ENCODE measurements at regions not wholly inside any gene's neighbourhood (a gene's known extent, or its start where the extent isn't known, plus 50 kb on each side); places are given as distances from the start of the nearest gene placed in this dataset.
A peak's percentile ranks its signal among the peaks of the same experiment; 100 is the strongest.

DNA sequence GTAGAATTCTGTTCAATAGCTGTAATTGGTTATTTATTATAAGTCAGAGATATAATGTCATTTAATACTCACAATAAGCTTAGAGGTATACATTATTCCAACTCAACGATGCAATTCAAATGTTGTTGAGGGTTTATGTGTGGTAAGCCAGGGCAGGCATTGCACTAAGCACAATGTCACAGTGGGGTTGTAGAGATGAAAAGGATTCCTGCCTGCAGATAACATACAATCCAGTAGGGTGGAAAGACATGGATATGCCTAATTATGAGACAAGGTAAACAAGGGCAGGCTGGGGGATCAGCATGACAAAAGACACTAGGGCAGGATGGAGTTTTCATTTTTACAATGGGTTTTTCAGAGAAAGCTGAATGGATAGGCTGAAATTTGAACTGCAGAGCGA, 98.7 kb upstream of the PALM2AKAP2 start:
- DNase-seq (ENCODE audit: low read depth), result no peak

DNA sequence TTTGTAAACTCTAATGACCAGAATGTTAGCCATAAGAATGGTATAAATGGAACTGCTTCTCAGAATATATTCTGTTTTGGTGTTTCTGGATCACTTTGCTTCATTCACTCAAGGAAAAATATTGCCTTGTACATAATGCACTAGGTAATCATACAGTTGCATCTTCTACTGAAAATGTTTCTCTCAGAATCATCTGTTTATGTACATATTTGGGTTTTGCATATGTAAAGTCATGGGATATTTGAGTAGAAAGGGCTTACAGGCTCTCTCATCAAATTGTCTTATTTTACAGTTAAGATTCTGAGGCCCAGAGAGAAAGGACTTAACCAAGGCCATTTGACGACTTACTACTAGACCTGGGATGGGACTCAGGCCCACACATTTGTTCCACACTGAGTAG, 97.8 kb upstream of the PALM2AKAP2 start:
- no peak for DNase-seq (ENCODE audit: low read depth)

- DNase-seq (ENCODE audit: low read depth), result no peak
Measured at GRCh38 chr9:109683521-109683920, 96.5 kb upstream of the PALM2AKAP2 start.

DNA sequence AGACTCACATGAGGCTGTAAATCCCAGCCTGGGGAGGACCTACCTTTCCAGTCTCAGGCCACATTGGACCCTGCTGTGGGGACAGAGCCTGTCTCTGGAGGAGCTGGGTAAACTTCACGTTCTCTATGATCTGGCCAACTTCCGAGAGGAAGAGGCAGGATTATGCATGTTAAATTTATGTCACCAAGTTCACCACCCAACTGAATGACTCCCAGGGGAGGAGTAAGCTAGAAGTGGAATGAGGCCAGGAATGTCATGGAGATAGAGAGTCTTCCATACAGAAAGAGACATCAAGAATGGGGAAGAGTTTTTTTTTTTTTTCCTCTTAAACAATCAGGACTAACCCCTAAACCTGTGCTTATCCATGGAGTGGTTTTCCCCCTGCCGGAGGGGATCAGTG, 90.3 kb upstream of the PALM2AKAP2 start:
- DNase-seq (ENCODE audit: low read depth), result no peak

GRCh38 chr9:109699019-109699418, 81.0 kb upstream of the PALM2AKAP2 start:
- DNase-seq (ENCODE audit: low read depth), result no peak

GRCh38 chr9:109704546-109704945, 75.5 kb upstream of the PALM2AKAP2 start:
- no peak for DNase-seq (ENCODE audit: low read depth)

DNA sequence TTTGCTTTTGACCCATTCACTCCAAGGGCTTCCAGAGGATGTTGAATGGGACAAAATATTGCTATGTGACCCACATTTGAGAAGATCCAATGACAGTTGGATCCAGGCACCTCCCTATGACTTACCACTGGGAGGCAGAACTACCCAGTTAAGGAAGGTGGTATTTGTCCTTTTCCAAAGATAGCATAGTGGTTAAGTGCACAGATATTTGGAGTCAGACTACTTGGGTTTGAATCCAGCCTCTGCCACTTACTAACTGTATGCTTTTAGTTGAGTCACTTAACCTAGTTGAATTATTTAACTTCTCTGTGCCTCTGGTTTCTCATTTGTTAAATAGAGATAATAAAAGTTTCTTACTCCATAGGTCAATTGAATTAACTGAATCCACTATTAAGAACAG, 74.5 kb upstream of the PALM2AKAP2 start:
- DNase-seq (ENCODE audit: low read depth), result peak; percentile 13

- DNase-seq (ENCODE audit: low read depth), result no peak
Measured at GRCh38 chr9:109707355-109707754, 72.6 kb upstream of the PALM2AKAP2 start.

GRCh38 chr9:109708451-109708945, 71.5 kb upstream of the PALM2AKAP2 start:
- DNase-seq (ENCODE audit: low read depth), result no peak

GRCh38 chr9:109709866-109710265, 70.1 kb upstream of the PALM2AKAP2 start:
- no peak for DNase-seq (ENCODE audit: low read depth)

DNA sequence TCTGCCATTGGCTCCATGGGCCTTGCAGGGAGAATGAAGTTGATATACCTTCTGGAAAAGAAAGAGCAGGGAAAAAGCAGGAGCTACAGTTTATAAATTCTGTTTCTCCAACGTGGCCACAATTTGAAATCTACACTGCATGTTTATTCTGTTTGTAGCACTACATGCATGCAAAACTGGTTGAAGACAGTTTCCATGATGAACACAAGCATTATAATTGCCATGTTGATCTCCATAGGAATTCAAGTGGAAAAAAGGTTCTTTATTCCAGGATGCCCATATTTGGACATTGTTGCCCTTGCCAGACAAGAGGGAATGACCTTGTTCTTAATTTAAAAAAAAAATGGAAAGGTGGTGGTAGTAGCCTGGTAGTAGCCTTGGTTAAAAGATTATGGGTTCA, 69.2 kb upstream of the PALM2AKAP2 start:
- no peak for DNase-seq (ENCODE audit: low read depth)

DNA sequence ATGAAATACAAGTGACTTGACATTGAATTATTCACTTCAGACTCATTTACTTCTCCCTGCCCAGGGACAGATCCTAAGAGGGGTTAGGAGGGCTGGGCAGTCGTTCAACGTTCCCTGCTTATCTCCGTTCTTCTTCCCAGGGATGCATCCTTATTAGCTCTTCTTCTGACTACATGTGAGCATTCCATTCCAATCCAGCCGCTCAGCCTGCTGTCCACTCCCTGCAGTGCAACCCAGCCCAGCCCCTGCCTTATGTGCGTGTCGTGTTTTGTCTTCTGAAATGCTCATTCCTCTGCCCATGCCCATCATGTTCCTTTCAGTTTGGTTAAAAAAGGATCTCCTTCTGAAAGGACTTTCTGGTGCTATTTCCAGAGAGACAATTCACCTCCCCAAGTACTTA, 64.7 kb upstream of the PALM2AKAP2 start:
- DNase-seq (ENCODE audit: low read depth), result no peak

GRCh38 chr9:109716631-109717030, 63.4 kb upstream of the PALM2AKAP2 start:
- DNase-seq (ENCODE audit: low read depth), result no peak

- DNase-seq (ENCODE audit: low read depth), result no peak
Measured at GRCh38 chr9:109717342-109717741, 62.7 kb upstream of the PALM2AKAP2 start.

- DNase-seq (ENCODE audit: low read depth), result no peak
Measured at GRCh38 chr9:109718861-109719260, 61.1 kb upstream of the PALM2AKAP2 start.

- DNase-seq (ENCODE audit: low read depth), result no peak
Measured at GRCh38 chr9:109721001-109721400, 59.0 kb upstream of the PALM2AKAP2 start.

- no peak for DNase-seq (ENCODE audit: low read depth)
Measured at GRCh38 chr9:109722007-109722406, 58.0 kb upstream of the PALM2AKAP2 start.

GRCh38 chr9:109723781-109724180, 56.2 kb upstream of the PALM2AKAP2 start:
- no peak for DNase-seq (ENCODE audit: low read depth)

- no peak for DNase-seq (ENCODE audit: low read depth)
Measured at GRCh38 chr9:109725460-109725859, 54.5 kb upstream of the PALM2AKAP2 start.

GRCh38 chr9:109726119-109726518, 53.9 kb upstream of the PALM2AKAP2 start:
- DNase-seq (ENCODE audit: low read depth), result no peak

DNA sequence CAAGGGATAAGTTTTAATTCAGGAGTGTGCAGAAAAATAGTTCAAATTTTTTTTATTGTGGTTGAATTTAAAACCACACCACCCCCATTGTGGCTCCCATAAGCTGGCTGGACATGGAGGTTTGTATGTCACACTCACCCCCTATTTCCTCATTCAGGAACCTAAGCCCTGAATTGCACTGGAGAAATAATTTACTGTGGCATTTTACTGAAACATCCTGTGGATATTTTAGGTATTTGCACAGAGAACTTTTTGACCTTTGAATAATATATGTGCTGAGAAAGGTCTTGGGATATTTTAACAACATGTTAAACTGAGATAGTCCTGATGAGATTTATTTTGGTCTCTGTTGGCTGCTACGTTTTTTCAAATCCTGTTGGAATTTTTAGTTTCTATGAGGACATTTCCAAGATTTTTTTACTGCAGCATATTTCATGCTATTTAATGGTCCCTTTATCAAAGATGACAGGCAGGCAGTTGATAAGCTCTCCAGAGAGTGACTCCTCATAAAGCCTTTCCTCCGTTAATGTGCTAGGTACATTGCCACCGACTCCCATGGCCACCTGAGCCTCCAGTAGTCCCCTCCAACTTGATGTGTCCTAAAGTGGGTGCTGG, 51.2 kb upstream of the PALM2AKAP2 start:
- DNase-seq (ENCODE audit: low read depth), result no peak

- no peak for DNase-seq (ENCODE audit: low read depth)
Measured at GRCh38 chr9:109729513-109729912, 50.5 kb upstream of the PALM2AKAP2 start.

Data from HS-5 (cell line).